Activated CD4-positive, alpha-beta T cell treated with anti-CD3 and anti-CD28 coated beads, Interleukin-2, amount 50 U/mL, for 24 hours (primary cell): ENCODE measurements at regions not wholly inside any gene's neighbourhood (a gene's known extent, or its start where the extent isn't known, plus 50 kb on each side); places are given as distances from the start of the nearest gene placed in this dataset.

Source experiments
- DNase-seq, 2 donors: peaks; one replicate each; pipeline ENCODE4 v3.0.0-alpha.2; 2020; ENCODE audit warnings: low read depth in 1 of 2, low spot score in 1 of 2

DNA sequence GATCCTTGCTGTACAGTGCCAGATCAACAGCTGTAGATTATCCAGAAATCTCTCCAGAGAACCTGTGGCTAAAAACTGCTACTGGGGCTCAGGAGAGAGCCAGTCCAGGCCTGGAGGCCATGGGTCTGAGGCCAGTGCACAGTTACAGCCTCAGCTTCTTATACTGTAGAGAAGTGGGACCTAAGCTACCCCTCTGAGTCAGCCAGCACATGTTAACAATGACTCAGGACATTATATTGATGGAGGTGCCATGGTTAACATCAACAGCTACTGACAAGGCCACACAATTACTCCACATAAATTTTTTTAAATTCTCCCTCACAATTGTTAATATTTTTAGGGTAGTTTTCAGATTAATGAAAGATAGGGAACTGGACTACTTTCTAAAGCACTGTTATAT is 138.5 kb downstream of the RBM26 start:
- no peak for DNase-seq

DNA sequence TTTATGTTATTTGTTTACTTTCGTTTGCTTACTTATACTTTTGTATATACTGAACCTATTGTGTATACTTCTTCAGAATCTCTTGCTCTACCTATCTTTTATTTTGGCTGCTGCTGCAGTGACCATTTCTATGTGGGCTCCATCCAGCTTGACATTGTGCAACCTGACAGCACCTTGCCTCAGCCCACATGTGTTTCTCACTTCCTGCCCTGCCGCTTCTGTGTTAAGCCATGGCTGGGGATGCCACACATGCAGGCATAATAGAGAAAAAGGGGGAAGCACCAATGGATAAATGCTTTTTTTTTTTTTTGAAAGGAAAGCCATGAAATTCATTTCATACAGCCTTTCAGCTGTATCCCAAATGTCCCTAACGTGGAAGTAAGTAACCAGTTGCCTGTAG is 147.6 kb downstream of the RBM26 start:
- DNase-seq, result no peak

DNA sequence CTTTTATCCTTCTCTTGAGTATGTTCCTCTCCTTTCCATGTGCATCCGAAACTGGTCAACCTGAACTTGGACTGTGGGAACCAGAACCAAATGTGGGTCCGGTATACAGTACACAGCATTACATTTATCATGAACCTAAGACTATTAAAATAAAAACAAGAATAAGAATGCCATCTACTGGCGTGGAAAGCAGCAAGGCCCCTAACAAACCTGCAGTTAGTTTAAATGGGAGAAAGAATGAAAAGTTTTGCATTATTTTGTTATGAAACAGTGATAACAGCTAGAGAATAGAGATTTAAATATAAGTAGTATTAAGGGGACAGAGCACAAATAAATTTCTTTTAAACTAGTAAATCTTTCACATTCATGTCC is 159.5 kb downstream of the RBM26 start:
- no peak for DNase-seq

DNA sequence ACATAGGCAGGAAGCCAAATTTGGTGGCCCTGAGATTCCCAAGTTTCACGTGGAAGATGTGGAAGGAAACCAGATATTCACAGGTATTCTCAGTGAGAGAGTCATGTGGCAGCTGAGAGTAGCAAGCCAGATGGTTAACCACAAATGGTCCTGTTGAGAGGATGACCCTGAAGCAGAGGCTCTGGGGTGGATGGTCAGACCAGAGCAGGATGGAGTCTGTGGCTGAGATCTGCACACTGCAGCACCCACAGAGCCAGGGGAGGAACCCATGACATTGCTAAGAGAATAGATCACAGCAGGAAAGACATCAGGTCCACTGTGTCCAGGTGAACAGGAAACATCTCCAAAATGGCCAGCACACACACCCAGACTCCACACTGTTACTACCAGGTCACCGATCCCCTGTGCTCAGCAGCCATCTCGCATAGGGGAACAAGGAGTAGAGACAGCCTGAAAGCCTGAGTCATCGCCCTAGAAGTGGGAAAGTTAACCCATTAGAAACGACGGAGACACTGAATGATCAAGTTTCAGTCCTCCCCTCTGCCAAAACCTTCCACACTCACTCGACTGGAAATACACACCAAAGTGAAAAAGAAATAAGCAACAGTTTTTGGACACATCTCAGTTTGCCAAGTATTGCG is 160.0 kb downstream of the RBM26 start:
- no peak for DNase-seq

DNA sequence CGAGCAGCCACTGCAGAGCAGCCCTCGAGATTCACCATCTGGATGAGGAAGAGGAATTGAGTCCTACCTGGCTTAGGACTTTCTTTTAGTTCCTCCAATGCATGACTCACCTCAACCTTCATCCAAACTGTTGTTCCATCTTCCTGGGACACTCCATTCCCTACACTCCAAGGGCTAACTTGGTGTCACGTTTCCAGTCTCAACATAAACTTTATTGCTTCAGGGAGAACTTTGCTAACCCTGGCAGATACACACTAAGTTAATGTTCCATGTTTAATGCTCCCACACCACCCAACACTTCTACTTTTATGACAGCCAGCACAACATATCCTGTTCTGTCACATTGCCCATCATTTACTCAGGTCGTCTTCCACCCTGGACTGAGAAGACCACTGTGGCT is 164.4 kb downstream of the RBM26 start:
- DNase-seq, result no peak

DNA sequence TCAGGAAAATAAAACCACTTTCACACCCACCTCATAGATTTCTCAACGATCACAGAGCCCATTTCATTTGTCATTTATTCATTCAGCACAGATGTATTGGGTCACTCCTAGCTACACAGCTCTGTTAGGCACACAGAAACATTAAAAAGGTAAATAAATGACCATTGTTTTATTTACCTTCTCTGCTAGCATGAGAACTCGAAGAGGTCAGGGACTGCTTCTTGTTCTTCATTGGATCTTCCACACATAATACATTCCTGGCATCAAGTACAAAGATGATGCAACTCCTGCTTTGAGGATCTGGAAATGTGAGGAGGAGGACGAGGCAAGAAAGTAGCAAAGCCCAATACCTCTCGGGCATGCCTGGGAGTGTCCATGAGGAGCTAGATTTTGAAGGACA is 168.1 kb downstream of the RBM26 start:
- DNase-seq, result no peak

DNA sequence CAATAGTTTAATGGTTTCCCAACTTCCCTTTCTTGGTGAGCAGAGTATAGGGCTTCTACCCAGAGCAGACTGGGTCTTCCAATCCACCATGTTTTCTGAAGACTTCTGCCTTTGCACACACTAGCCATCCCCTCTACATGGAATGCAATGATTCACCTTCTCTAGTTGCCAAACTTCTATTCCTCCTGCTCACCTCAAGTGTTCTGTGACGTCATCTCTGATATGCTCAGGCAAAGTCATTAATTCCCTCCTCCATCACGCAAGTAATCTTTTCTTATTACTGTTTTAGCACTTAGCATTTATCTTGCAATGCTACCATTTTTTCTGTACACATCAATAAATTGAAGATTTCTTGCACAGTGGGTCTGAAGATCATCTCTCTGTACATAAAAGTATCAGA is 174.2 kb downstream of the RBM26 start:
- no peak for DNase-seq

DNA sequence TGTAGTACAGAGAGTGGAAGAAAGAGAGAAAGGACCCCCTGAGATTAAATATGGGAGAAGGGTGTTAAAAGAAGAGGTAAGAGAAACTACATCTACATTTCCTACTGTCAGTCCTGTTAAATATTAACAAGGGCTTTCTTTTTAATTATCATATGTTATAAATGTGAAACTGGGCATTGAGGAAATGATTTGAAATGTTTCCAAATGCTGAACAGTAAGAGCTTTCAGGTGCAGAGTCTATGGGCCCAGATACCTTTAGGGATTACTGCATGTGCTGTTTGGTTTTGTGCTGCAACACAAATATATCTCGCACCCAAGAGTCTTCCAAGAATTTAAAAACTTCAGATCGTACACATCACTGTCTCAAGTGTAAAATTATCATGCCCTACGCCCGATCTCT is 176.3 kb downstream of the RBM26 start:
- DNase-seq, result no peak

DNA sequence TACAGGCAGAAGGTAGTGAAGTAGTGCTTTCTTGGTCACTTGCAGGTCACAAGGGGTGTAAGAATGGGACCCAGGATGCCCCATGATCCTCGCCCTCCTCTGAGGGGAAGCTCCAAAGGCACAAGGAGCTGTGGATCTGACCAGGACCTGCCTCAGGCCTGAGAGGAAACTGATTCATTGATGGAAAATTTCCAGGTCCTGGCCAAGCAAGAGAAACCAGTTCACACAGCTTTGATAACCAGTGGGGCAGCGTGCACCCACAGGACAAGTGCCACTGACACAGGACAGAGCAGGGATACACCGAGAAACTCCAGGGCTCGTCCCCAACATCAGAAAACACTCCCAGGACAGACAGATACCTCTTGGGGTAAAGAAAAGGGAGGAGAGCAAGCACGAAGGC is 177.1 kb downstream of the RBM26 start:
- DNase-seq, result no peak

DNA sequence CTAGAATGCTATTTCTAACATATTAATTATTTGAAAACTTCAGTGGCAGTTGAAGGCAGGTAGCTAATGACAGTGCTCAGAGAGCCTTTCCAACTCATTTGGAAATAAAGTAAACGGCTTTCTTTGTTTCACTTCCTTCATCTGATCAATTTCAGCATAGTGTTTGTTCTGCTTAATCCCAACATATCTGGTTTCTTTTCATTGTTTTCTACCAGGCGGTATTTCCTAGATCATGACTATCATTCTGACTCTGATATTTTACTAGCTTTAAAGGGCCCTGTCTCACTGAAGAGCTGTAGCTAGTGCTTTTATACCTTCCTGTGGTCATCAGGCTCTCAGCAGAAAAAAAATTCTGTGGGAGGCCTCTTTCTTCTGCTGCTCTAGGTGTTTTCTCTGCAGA is 178.6 kb downstream of the RBM26 start:
- DNase-seq, result no peak

DNA sequence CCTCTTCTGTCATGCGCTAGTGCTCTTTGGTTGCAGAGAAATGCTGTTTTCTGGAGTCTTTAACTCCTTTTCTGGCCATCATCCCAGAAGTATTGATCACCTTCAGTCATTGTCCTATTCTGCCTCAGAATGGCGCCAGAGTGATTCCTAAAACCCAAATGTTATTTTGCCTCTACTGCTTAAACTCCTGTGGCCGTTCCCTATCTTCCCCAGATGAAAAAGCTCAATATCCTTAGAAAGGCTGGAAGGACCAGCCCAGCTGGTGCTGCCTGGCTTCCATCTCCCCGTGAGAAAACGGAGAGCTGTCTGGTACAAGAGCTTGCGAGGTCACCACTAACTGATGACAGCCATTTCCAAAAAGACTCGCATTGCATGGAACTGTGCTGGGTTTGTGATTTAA is 179.1 kb downstream of the RBM26 start:
- no peak for DNase-seq

DNA sequence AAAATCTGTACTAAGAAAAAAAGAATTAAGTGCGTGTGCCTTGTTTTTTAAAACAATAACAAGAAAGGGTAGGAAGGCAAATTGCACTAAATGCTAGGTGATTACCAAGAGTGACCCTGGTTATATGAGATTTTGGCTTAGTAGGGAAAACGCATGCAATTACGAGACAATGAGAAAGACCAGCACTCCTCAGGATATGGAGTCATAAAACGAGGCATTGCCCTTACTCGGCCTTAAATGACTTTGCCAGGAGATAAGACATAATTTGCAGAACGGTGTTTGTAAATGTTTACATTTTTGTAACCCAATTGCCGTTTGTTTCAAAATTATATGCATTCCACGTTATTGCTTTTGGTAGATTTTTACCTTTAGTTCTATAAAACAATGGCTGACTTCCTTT is 179.8 kb downstream of the RBM26 start:
- DNase-seq, result no peak

DNA sequence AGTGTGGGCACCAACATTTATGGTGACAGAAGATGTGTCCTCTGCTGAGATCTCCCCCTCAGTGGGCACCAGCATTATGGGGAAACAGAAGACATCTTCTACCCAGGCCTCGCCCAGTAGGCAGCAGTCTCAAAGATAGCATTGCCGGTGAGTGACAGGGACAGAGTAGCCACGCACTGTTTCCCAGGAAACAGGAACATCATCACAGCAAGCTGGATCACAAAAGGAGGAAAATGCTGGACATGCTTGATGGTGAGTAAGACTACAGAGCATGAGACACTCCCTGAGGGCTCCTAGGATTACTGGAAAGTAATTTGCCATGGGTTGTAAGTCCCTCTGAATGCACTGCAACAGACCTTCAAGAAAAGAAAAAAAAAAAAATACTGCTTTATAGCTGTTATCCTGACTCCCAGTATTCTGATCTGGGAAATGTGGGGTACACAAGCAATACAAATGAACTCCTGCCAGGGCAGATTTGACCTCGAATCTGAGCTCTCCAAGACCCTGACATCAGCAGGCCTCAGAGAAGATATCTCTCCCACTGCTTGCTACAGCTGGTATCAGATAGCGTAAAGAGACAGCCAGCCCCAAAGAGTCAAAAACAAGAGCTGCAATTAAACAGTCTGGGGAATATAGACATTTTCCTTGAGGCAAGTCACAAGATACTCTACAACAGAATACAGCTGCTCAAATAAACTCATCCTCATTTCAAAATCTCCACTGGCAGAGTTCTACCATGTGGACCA is 180.4 kb downstream of the RBM26 start:
- no peak for DNase-seq

DNA sequence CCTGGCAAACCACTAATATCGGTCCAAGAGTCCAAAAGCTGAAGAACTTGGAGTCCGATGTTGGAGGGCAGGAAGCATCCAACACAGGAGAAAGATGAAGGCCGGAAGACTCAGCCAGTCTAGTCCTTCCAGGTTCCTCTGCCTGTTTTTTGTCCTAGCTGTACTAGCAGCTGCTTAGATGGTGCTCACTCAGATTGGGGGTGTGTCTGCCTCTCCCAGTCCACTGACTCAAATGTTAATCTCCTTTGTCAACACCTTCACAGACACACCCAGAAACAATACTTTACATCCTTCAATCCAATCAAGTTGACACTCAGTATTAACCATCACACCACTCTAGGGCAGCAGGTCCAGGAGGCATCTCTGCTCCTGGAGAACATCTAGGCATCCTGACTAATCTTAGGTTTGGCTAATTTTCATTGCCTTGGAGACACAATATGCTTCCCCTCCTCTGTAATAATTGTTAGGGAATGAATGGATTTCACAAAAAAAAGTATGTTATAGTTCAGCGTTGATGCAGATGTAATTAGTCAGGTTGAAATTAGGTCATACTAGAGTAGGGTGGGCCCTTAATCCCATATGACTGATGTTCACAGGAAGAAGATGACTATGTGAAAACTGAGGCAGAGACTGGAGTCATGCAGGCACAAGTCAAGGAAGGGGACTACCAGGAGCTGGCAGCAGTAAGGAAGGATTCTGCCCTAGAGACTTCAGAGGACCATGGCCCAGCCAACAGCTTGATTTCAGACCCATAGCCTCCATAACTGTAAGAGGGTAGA is 183.4 kb downstream of the RBM26 start:
- no peak for DNase-seq

DNA sequence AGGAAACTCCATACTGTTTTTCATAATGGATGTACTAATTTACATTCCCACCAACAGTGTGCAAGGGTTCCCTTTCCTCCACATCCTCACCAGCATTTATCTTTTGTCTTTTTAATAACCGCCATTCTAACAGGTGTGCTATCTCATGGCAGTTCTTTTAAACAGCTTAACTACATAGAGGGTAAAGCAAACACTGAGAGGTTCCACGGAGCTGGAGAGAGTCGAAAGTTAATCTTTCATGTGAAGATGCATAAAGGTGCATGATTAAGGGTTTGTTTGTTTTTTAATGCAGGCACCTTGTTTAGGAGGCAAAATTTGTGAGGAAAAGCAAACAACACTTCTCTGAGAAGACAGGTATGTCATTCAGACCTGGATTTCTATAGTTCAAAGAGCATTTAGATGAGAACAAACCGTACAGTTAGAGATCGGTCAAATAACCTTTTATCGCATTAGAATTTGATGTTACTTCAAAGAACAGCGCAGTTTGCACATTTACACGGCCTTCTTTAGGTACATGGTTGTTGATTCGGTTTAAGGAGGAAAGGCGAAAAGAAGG is 193.9 kb downstream of the RBM26 start:
- no peak for DNase-seq

DNA sequence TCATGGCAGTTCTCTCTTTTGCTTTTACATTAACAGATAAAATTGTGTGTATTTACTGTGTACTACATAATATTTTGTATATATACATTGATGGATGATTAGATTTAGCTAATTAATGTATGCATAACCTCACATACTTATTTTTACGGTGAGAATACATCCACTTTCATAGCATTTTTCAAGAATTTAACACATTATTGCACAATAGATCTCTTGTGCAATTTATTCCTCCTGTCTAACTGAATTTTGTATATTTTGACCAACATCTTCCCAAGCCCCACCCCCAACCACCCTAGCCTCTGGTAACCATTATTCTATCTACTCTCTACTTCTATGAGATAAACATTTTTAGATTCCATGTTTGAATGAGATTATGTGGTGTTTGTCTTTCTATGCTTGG is 194.7 kb downstream of the RBM26 start:
- DNase-seq, result no peak

DNA sequence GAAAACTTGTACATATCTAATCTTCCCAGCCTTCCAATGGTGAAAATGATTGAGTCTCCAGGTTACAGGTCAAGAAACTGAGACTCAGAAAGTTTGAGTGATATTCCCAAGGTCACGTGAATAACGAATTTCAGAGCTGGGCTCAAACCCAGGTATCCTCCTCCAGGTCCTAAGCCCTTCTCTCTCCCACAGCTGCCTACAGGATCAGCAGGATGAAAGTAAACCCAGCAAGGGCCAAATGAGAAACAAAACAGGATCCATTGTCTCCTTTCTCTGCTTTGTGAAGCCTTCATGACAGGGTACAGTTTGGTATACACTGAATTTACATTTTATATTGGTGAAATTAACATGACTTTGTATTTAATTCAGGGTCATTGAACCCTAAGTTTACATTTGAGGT is 208.1 kb downstream of the RBM26 start:
- no peak for DNase-seq

DNA sequence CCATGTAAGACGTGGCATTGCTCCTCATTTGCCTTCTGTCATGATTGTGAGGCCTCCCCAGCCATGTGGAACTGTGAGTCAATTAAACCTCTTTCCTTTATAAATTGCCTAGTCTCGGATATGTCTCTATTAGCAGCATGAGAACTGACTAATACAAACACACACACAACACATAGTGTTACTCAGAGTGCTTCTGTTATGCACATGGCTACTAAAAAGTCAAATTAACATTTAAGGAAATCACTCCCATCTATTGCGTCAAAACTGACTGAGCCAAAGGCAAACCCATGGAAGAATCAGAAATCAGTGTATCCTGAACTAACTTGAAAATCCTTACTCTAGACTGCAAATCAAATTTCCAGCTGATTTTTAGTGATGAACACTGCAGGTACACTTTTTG is 209.2 kb downstream of the RBM26 start:
- DNase-seq, result no peak

DNA sequence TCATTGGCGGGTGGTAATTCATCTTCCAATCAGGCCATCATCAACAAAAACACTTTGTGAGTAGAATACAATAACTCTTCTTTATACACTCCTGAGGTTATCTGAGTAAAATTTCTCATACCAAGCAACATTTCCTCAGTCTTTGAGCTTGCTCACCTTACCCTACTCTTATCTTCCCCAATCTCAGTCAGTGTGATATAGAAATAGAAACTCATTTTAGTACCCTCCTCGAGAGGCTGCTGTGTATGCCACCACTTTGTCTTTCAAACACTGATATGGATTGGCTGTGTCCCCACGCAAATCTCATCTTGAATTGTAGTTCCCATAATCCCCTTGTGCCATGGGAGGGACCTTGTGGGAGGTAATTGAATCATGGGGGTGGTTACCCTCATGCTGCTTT is 209.7 kb downstream of the RBM26 start:
- DNase-seq, result no peak

DNA sequence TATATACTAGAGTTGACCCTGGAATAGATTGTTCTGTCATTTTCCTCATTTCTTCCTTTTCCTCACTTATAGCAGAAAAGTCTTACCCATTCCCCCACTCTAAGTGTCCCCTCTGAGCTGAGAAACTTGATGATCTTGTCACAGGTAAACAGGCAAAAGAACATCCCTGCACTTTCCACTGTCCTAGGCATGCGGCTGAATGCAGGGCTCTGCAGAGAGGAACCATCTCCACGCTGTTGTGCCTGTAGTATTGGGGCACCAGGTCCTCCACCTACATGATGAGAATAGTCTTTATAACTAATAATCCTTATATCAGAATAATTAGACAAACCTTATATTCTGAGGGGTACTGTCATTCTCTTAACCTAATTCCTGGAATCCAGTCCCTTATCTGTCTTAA is 211.3 kb downstream of the RBM26 start:
- DNase-seq, result no peak

DNA sequence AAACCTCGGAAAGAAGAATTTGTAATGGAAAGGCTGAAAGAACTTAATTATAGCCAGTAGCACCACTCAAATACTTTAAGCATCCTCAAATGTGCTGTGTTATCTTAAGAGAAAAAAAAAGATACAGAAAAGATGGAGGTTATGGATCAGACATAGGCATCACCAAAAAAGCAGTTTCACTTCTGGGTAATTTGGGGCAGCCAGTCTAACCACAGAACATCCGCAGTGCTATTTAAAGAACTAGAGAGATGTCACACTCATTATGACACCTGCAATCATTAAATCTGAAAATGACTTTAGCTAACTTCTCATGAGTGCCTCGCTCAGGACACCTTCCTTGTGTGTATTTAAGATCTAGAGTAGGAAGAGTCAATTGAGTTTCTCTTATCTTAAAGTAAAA is 211.8 kb downstream of the RBM26 start:
- peak in 1 of 2 donors; percentile 49 for DNase-seq

DNA sequence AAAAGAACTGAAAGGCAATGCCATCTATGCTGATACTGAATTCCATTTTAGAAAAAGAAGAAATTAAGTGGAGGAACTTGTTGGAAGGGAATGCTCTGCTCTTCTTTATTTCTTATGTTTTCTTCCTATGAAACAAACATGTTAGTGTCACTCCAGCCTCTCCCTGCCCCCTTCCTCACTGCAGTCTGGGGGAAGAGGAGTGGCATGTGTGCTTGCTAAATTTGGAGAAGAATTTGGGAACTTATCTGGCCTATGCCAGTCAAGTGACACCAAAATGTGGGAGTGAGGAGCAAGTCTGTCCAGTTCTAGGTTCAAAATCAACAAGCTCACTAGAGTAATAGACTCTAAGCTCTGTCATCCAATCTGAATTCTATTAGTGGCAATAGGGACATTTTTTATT is 214.6 kb downstream of the RBM26 start:
- no peak for DNase-seq
